Stomach (tissue), 8 donors: ENCODE measurements at regions not wholly inside any gene's neighbourhood (a gene's known extent, or its start where the extent isn't known, plus 50 kb on each side); places are given as distances from the start of the nearest gene placed in this dataset.

Source experiments
- DNase-seq, 2 donors: peaks; one replicate each; pipeline versions ENCODE4 v3.0.0 to v3.0.0-alpha.2; 2013 to 2019
- H3K27ac ChIP-seq, 5 donors: fragments of 200-600 bp in 4 of 5; sonication (generic) in 4 of 5; one replicate each; pipeline ENCODE4 v1.5.1; 2013 to 2019; ENCODE audit warnings: mild to moderate bottlenecking in 1 of 5, moderate library complexity in 1 of 5
- H3K27me3 ChIP-seq, 3 donors: fragments of 200-600 bp; sonication (generic); one replicate each; pipeline ENCODE4 v1.5.1; 2017 to 2019; ENCODE audit warnings: mixed run types in 1 of 3
- H3K36me3 ChIP-seq, 4 donors: fragments of 200-600 bp; sonication (generic); 1 replicate in 3 of 4; 2 replicates in 1 of 4; pipeline ENCODE4 v1.5.1; 2016 to 2019
- H3K4me1 ChIP-seq, 4 donors: fragments of 200-600 bp; sonication (generic); one replicate each; pipeline ENCODE4 v1.5.1; 2016 to 2019
- H3K4me3 ChIP-seq, 4 donors: fragments of 200-600 bp; sonication (generic) in 3 of 4; one replicate each; pipeline ENCODE4 v1.5.1; 2016 to 2019; ENCODE audit warnings: mild to moderate bottlenecking in 1 of 4
- H3K9me3 ChIP-seq, 4 donors: fragments of 200-600 bp; sonication (generic); one replicate each; pipeline ENCODE4 v1.5.1; 2016 to 2019
- EP300 ChIP-seq: sonication (generic); formaldehyde crosslinking; IDR thresholded peaks from one replicate; pipeline ENCODE4 v1.6.1; 2017; ENCODE audit warnings: antibody characterized with exemption
- POLR2A ChIP-seq, 4 donors: fragments of 450-650 bp; IDR thresholded peaks; one replicate each; pipeline ENCODE4 v1.6.1; 2016; ENCODE audit warnings: antibody characterized with exemption in 4 of 4, control low read depth in 2 of 4, mild to moderate bottlenecking in 1 of 4, moderate library complexity in 1 of 4
- POLR2AphosphoS5 ChIP-seq, 3 donors: sonication (generic); formaldehyde crosslinking; IDR thresholded peaks; one replicate each; pipeline ENCODE4 v1.6.1; 2016; ENCODE audit warnings: antibody characterized with exemption in 3 of 3
- WGBS, 5 donors: extraction: QIAGEN DNeasy Blood & Tissue Kit in 3 of 5; methylation state at CpG; one replicate each; pipeline versions ENCODE4 v1.1.5 to v1.1.7; 2013 to 2018; 5-methylcytosine and 5-hydroxymethylcytosine counted together
- intact Hi-C: fragments of 100-400 bp; cut with DNase I; formaldehyde crosslinking; loops from one replicate; pipeline ENCODE4 v1.15.1; 2023; ENCODE audit warnings: low total_unique reads
- TF ChIP-seq, protein P1 (sequence below), 7 experiments: fragments of 450-650 bp in 4 of 7; fragments of 200-600 bp in 3 of 7; sonication (generic) in 3 of 7; IDR thresholded peaks; one replicate each; pipeline ENCODE4 v1.5.1; 2016 to 2019; ENCODE audit warnings: antibody characterized with exemption in 7 of 7, control low read depth in 2 of 7, mild to moderate bottlenecking in 1 of 7
- donor health status: healthy with polysubstance abuse.
- donor health status: Bipolar disorder and iron deficiency.
- donor health status: healthy.

GRCh38 chr6:164546263-164546662 is 763.1 kb downstream of the C6orf118 start:
- Histone ChIP-seq H3K27ac (no peak overlapping the region), H3K9me3 (no peaks in the 10 kb centered on the region), H3K4me1 (no peaks in the 10 kb centered on the region), H3K4me3 (no peak overlapping the region), H3K36me3 (no peaks in the 10 kb centered on the region), H3K27me3 (no peaks in the 10 kb centered on the region)
- no peak for DNase-seq
- intact Hi-C loops: no loop called here
- TF ChIP-seq POLR2A (IDR thresholded peaks at IDR 0.05): no peak
- TF ChIP-seq POLR2AphosphoS5 (IDR thresholded peaks at IDR 0.05): no peak
- TF ChIP-seq, protein P1, sequence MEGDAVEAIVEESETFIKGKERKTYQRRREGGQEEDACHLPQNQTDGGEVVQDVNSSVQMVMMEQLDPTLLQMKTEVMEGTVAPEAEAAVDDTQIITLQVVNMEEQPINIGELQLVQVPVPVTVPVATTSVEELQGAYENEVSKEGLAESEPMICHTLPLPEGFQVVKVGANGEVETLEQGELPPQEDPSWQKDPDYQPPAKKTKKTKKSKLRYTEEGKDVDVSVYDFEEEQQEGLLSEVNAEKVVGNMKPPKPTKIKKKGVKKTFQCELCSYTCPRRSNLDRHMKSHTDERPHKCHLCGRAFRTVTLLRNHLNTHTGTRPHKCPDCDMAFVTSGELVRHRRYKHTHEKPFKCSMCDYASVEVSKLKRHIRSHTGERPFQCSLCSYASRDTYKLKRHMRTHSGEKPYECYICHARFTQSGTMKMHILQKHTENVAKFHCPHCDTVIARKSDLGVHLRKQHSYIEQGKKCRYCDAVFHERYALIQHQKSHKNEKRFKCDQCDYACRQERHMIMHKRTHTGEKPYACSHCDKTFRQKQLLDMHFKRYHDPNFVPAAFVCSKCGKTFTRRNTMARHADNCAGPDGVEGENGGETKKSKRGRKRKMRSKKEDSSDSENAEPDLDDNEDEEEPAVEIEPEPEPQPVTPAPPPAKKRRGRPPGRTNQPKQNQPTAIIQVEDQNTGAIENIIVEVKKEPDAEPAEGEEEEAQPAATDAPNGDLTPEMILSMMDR (IDR thresholded peaks at IDR 0.05): no peak
- no peak for TF ChIP-seq EP300
- 76 to 95% (median 94%) methylated on average over 2 of the region's 2 CpGs for WGBS, 5 donors

DNA sequence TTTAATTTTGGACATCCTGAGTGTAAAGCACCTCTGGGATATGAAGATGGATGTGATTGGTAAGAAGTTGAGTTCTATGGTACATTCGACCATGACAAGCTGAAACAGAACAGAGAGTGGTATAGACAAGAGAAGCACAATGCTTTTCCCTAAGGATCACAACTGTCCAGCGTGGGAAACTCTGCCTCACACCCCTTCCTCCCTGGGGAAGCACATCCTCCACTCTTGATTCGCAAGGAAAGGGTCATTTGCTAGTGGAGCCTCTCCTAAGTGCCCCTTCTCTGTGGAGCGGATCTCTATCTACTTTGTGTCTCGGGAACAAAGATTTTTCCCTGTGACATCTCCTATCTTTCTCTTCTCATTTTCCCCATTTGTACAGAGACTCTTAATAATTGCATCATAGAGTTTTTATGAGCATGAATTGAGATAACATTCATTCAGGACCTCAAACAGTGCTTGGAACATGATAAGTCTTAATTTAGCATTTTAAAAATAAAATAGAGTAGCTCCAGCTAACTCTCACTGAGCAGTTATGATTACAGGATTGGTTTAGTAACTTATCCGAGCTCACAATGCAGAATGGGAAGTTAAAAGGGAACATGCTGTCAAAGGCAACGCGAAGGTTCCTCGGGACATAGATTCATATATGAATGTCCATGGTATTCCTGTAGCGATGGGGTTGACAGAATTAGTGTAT is 775.2 kb downstream of the C6orf118 start:
- DNase-seq: no peak
- intact Hi-C loops: no loop called here
- Histone ChIP-seq H3K4me3 (no peak overlapping the region), H3K27me3 (no peaks in the 10 kb centered on the region), H3K36me3 (no peaks in the 10 kb centered on the region), H3K27ac (no peak overlapping the region), H3K4me1 (no peaks in the 10 kb centered on the region), H3K9me3 (peaks cover 0 to 1% (median 0%) of the 10 kb centered on the region in 4 donors)
- 77 to 85% (median 80%) methylated on average over 10 of the region's 10 CpGs for WGBS, 5 donors
- TF ChIP-seq EP300 (no peak), POLR2A (IDR thresholded peaks at IDR 0.05) (no peak), POLR2AphosphoS5 (IDR thresholded peaks at IDR 0.05) (no peak)
- TF ChIP-seq, protein P1 (IDR thresholded peaks at IDR 0.05): no peak

- intact Hi-C loops: no loop called here
- H3K4me3 ChIP-seq: no peak overlapping the region
- TF ChIP-seq POLR2A (IDR thresholded peaks at IDR 0.05): no peak
Measured at GRCh38 chr6:164533045-164533362, 776.4 kb downstream of the C6orf118 start.

GRCh38 chr6:164532198-164533044 is 777.0 kb downstream of the C6orf118 start:
- Histone ChIP-seq H3K9me3 (peaks cover 0 to 5% (median 0%) of the 10 kb centered on the region in 4 donors), H3K4me1 (no peaks in the 10 kb centered on the region), H3K27me3 (no peaks in the 10 kb centered on the region), H3K4me3 (no peak overlapping the region), H3K36me3 (no peaks in the 10 kb centered on the region), H3K27ac (no peak overlapping the region)
- TF ChIP-seq POLR2AphosphoS5 (IDR thresholded peaks at IDR 0.05) (no peak), EP300 (no peak), POLR2A (IDR thresholded peaks at IDR 0.05) (no peak)
- TF ChIP-seq, protein P1 (IDR thresholded peaks at IDR 0.05): no peak
- DNase-seq: no peak
- intact Hi-C loops: no loop called here
- WGBS, 5 donors: 61 to 73% (median 67%) methylated on average over 9 of the region's 9 CpGs

More at GRCh38 chr6:164533045-164533362, 776.4 kb downstream of the C6orf118 start:
- H3K9me3 ChIP-seq: peaks cover 0 to 5% (median 0%) of the 10 kb centered on the region in 4 donors
- no peak overlapping the region for H3K27ac ChIP-seq
- 33 to 41% (median 41%) methylated on average over 5 of the region's 5 CpGs for WGBS, 5 donors
- no peaks in the 10 kb centered on the region for H3K27me3 ChIP-seq
- H3K4me1 ChIP-seq: no peaks in the 10 kb centered on the region
- no peaks in the 10 kb centered on the region for H3K36me3 ChIP-seq
- no peak for DNase-seq
